ENCODE measurements at regions not wholly inside any gene's neighbourhood (a gene's known extent, or its start where the extent isn't known, plus 50 kb on each side); places are given as distances from the start of the nearest gene placed in this dataset.

- no peak overlapping the region for H3K4me3 ChIP-seq (ENCODE audit: control insufficient read depth, low read depth, low read length)
- no peak for DNase-seq (ENCODE audit: low read depth)
- TF ChIP-seq, protein P1, sequence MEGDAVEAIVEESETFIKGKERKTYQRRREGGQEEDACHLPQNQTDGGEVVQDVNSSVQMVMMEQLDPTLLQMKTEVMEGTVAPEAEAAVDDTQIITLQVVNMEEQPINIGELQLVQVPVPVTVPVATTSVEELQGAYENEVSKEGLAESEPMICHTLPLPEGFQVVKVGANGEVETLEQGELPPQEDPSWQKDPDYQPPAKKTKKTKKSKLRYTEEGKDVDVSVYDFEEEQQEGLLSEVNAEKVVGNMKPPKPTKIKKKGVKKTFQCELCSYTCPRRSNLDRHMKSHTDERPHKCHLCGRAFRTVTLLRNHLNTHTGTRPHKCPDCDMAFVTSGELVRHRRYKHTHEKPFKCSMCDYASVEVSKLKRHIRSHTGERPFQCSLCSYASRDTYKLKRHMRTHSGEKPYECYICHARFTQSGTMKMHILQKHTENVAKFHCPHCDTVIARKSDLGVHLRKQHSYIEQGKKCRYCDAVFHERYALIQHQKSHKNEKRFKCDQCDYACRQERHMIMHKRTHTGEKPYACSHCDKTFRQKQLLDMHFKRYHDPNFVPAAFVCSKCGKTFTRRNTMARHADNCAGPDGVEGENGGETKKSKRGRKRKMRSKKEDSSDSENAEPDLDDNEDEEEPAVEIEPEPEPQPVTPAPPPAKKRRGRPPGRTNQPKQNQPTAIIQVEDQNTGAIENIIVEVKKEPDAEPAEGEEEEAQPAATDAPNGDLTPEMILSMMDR (conservative IDR thresholded peaks at IDR 0.05; ENCODE audit: control insufficient read depth, insufficient read depth, low read depth, low read length) = no peak
Measured at GRCh38 chr13:29957320-29957719, 106.9 kb upstream of the UBL3 start.

DNA sequence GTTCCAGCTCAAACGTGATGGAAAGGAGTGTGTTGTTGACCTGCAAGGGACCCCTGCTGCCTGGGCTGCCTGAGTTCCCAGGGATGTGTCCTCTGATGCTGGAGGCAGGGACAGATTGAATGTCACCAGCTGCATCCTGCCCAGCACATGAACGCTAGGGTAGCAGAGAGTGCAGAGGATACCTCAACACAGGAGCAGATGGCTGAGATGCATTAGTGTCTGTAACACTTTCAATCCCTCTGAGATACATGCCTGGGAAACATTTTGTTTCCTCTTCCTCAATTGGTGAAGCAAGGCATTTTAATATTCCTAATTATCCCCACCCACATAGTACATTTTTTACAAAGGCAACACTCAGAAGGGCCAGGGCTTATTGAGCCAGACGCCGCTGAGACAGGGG lies 106.4 kb upstream of the UBL3 start:
- TF ChIP-seq, protein P1 (conservative IDR thresholded peaks at IDR 0.05; ENCODE audit: control insufficient read depth, insufficient read depth, low read depth, low read length) = no peak
- no peak for DNase-seq (ENCODE audit: low read depth)
- H3K4me3 ChIP-seq (ENCODE audit: control insufficient read depth, low read depth, low read length) = no peak overlapping the region

DNA sequence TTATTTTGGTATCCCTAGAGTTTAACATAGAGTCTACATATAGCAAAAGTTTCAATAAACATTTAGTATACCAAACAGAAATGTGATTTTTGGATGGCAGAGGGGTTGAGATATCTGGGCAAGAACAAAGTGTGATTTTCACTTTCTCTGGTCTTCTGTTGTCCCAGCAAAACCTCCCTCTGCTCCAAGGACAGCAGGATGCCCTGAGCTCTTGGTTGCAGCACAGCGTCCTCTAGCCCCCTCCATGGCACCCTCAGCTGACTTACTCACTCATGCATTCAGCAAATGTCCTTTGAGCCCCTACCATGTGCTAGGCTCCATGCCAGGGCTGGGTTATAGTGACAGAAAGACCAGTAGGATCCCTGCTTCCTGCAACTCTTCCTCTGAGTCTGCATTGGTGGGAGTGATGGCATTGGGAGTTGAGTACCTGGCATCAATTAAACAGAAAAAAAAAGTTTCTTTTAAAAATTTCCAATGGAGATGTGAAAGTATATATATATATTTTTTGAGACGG lies 104.8 kb upstream of the UBL3 start:
- no peak overlapping the region for H3K4me3 ChIP-seq (ENCODE audit: control insufficient read depth, low read depth, low read length)
- DNase-seq (ENCODE audit: low read depth) = no peak
- TF ChIP-seq, protein P1 (conservative IDR thresholded peaks at IDR 0.05; ENCODE audit: control insufficient read depth, insufficient read depth, low read depth, low read length) = no peak

DNA sequence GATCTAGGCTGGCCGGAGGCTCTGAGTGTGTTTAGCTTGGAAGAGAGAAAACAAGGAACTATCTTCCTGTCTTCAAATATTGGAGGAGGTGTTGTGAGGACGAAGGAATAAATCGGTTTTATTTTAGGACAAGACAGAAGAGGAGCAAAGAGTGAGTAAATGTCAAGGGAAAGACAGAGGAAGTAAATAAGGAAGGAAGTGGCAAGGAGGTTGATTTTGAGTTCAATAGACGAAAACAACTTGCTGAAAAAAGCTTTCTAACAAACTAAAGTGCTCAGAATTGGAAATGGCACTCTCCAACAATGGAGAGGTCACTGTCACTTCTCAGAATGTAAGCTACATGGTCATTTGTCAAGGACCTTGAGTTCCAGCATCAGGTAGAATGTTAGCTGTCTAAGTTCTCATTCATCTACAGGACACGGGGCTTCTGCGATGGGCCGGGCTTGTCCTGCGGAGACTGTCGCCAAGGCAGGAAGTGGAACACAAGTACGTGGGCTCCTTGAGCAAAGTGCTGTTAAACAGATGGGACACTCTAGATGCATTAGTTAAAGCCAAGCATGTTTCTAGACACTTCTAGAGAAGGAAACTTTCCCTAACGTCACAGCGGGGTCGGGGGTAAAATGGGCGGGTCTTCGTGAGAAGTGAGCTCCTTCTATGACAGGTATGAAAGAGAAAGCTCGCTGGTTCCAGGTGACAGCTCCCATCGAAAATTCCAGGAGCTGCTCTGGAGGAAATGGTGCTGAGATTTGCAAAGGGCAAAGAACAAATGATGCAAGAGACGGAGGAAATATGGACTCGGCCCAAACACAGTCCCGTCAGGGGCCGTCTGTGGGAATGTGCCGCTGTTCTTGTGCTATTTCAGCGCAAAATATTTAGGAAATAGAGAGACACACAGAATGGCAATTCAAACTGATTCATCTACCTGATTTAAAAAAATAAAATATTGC lies 103.9 kb upstream of the UBL3 start:
- no peak overlapping the region for H3K4me3 ChIP-seq (ENCODE audit: control insufficient read depth, low read depth, low read length)
- TF ChIP-seq, protein P1 (conservative IDR thresholded peaks at IDR 0.05; ENCODE audit: control insufficient read depth, insufficient read depth, low read depth, low read length) = no peak
- DNase-seq (ENCODE audit: low read depth) = no peak

- TF ChIP-seq, protein P1 (conservative IDR thresholded peaks at IDR 0.05; ENCODE audit: control insufficient read depth, insufficient read depth, low read depth, low read length) = no peak
- DNase-seq (ENCODE audit: low read depth) = peak; percentile 12
- H3K4me3 ChIP-seq (ENCODE audit: control insufficient read depth, low read depth, low read length) = no peak overlapping the region
Measured at GRCh38 chr13:29953542-29953941, 103.1 kb upstream of the UBL3 start.

- H3K4me3 ChIP-seq (ENCODE audit: control insufficient read depth, low read depth, low read length) = no peak overlapping the region
- TF ChIP-seq, protein P1 (conservative IDR thresholded peaks at IDR 0.05; ENCODE audit: control insufficient read depth, insufficient read depth, low read depth, low read length) = no peak
- DNase-seq (ENCODE audit: low read depth) = no peak
Measured at GRCh38 chr13:29952245-29952644, 101.8 kb upstream of the UBL3 start.
